SK-N-SH treated with all-trans-retinoic acid at 6 μM for 48 hours (cell line): ENCODE measurements at regions not wholly inside any gene's neighbourhood (a gene's known extent, or its start where the extent isn't known, plus 50 kb on each side); places are given as distances from the start of the nearest gene placed in this dataset.

ENCODE experiments used
- ARNTL ChIP-seq: fragments of 450-650 bp; formaldehyde crosslinking; IDR thresholded peaks from 2 replicates; pipeline ENCODE4 v1.5.0; 2020; ENCODE audit warnings: low read depth, mild to moderate bottlenecking, moderate library complexity, borderline replicate concordance
- CREB5 ChIP-seq: fragments of 250-450 bp; sonication (Bioruptor Pico); IDR thresholded peaks from 2 replicates; pipeline ENCODE4 v1.5.1; 2020; ENCODE audit warnings: low read depth, mild to moderate bottlenecking, moderate library complexity
- ESRRG ChIP-seq: fragments of 250-450 bp; sonication (Bioruptor Pico); IDR thresholded peaks from 2 replicates; pipeline ENCODE4 v1.6.1; 2021; ENCODE audit warnings: mild to moderate bottlenecking
- ISL1 ChIP-seq: fragments of 250-450 bp; sonication (Bioruptor Pico); IDR thresholded peaks from 2 replicates; pipeline ENCODE4 v2.1.2; 2022; ENCODE audit warnings: mild to moderate bottlenecking, moderate library complexity
- PATZ1 ChIP-seq: fragments of 250-450 bp; sonication (Bioruptor Pico); IDR thresholded peaks from 2 replicates; pipeline ENCODE4 v1.8.0; 2020; ENCODE audit warnings: mild to moderate bottlenecking, moderate library complexity, borderline replicate concordance
- TOX ChIP-seq: fragments of 250-450 bp; sonication (Bioruptor Pico); IDR thresholded peaks from 2 replicates; pipeline ENCODE4 v1.8.0; 2021; ENCODE audit warnings: mild to moderate bottlenecking, moderate library complexity, borderline replicate concordance
- TSHZ2 ChIP-seq: fragments of 250-450 bp; sonication (Bioruptor Pico); IDR thresholded peaks from 2 replicates; pipeline ENCODE4 v1.5.0; 2020; ENCODE audit warnings: mild to moderate bottlenecking, moderate library complexity
- ZFP30 ChIP-seq: fragments of 450-650 bp; formaldehyde crosslinking; IDR thresholded peaks from 2 replicates; pipeline ENCODE4 v1.5.0; 2022; ENCODE audit warnings: mild to moderate bottlenecking, moderate library complexity
- ZNF565 ChIP-seq: fragments of 450-650 bp; formaldehyde crosslinking; conservative IDR thresholded peaks from 2 replicates; pipeline ENCODE4 v1.5.0; 2020; ENCODE audit warnings: low read depth, mild to moderate bottlenecking, moderate library complexity

DNA sequence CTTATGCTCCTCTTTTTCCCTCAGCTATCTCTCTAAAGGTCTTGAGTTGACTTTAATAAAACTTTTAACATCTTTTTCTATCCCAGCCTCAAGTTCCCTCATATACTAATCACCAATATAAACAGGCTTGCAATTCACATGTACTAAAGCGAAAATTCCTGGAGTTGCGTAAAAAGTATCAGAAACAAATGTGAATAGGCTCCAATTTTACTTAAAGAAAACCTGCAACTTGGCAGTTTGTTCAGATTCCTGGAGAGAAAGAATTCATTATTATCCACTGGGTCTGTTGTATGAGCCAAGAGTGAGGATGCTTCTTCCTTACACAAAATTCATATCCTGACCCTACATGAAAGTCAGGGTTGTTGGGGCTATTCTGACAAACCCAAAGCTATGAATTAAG is 384.2 kb downstream of the DTWD2 start:
- no peak for TF ChIP-seq ESRRG (CRISPR knock-in tag)
- TF ChIP-seq PATZ1 (CRISPR knock-in tag) = no peak
- TF ChIP-seq ZNF565 (CRISPR knock-in tag) = no peak
- TF ChIP-seq ZFP30 = no peak
- no peak for TF ChIP-seq TOX (CRISPR knock-in tag)
- TF ChIP-seq CREB5 = no peak
- no peak for TF ChIP-seq ISL1 (CRISPR knock-in tag)
- no peak for TF ChIP-seq TSHZ2
- TF ChIP-seq ARNTL (CRISPR knock-in tag) = no peak
